Activated T-helper 1 cell treated with Interleukin-2 at 50 U/mL for 16 hours (primary cell): ENCODE measurements at regions not wholly inside any gene's neighbourhood (a gene's known extent, or its start where the extent isn't known, plus 50 kb on each side); places are given as distances from the start of the nearest gene placed in this dataset.
"Not testable (repeated sequence)": the region's sequence is repeated elsewhere in the genome, so short reads cannot be mapped to it uniquely, and the experiment has no call there.

Experiments used
- DNase-seq: peaks from one replicate; pipeline ENCODE4 v3.0.0-alpha.2; 2020; ENCODE audit warnings: low read depth

DNA sequence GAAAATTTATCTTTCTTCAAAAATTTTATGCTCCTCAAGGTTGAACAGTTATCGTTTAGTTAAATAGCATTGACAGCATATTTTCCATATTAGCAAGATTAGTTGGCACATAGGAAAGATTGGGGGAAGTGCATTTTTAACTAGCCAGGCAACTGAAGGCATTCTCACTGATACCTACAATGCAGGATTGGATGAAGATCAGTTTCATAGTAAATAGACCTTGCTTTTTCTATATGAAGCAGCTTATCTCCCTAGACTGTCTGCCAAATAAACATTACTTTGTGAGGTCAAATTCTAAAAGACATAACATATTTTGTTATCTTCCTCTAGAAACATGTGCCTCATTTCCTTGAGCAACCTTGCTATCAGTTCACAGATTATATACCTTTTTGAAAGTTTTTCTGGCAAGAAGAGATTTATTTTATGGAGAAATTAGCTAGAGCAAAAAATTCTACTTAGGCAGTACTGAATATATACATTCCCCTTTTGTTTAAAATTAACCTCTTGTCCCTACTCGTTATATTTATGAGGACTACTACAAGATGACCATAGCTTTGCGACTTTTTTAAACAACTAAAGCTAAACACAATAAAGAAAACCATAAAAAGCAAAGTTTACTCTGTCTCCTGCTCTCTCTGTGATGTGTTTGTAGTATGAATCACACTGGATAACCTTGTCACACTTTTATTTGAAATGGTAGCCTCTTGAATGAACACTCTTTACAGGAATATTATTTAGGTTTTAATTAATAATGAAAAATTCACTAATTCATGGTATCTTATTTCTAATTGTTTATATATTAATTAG lies 654.9 kb upstream of the TBL1XR1 start:
- DNase-seq: no peak

DNA sequence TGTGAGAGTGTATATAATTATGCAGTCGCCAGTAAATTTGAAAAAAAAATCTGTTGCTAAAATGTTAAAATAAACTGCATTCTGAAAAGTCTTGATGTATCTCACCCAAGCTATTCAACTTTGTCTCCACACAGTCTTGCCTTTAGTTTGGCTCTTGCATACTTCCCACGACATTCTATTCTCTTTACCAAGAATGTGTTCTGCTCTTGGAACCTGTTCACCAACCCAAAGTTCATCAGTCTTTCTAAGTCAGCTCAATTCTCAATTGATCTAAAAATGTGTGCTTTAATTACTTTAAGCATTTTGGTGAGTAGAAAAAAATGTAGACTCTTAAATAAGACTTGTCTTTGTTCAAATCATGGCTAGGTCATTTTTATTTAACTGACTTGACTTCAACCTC lies 657.7 kb upstream of the TBL1XR1 start:
- DNase-seq: no peak

DNA sequence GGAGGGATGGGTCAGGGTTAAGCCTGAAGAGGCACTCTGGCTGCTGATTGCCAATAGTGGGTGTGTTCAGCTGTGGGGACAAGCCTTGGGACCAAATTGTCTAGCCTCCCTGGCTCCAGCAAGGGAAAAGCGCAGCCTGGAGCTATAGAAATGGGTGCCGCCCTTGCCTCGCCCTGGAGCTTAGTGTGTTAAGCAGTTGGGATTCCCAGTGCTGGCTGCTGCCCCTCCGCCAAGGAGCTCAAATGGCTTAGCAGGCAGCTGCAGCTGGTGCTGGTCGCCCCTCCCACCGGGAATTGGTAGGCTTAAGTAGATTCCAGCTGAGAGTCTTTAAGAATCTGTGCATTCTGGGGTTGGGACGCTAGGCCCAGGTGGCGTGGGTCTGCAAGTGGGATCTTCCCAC lies 662.9 kb upstream of the TBL1XR1 start:
- no peak for DNase-seq

DNA sequence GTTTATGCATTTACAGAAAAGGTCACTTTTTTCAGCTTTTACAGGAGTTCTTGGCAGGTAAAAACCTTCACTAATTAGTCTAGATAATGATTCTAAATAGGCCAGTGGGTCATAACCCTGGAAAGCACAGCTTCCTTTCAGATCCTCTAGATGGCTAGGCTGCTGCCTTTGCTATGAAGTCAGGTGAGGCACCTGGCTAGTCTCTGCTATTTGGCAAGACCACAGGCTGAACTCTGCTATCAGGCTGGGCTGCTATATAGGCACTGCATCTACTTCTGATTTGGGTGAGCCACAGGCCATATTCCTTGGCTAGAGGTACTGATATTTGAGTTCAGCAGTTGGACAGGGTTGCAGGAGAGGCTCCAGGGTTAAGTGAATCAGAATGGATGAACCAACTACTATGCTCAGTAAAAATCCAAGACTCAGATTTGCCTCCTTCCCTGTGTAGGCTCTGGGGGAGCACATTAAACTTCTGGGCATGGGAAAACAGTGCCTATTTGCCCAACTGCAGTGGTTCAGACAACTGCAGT lies 665.7 kb upstream of the TBL1XR1 start:
- no peak for DNase-seq

DNA sequence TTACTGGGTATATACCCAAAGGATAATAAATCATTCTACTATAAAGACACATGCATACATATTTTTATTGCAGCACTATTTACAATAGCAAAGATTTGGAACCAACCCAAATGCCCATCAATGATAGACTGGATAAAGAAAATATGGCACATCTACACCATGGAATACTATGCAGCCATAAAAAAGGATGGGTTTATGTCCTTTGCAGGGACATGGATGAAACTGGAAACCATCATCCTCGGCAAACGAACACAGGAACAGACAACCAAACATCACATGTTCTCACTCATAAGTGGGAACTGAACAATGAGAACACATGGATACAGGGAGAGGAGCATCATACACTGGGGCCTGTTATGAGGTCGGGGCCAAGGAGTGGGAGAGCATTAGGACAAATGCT lies 665.0 kb upstream of the KCNMB2 start:
- not testable (repeated sequence) for DNase-seq

DNA sequence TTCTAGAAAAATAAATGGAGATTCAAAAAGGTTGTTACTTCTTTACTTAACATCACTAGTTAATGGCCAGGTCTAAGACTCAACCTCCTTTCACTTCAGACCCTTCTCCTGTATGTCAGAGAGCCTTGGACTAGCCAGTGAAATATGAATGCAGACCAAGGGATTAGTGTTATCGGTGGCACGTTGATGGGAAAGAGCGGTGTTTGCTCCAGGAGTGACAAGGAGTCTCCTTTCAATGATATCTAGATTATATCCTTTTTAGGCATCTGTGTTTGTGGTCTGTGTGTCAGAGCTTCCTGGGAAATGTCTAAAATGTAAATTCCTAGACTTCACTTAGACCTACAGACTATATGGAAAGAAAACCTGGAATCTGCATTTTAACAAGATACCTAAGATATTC lies 658.0 kb upstream of the KCNMB2 start:
- DNase-seq: no peak

DNA sequence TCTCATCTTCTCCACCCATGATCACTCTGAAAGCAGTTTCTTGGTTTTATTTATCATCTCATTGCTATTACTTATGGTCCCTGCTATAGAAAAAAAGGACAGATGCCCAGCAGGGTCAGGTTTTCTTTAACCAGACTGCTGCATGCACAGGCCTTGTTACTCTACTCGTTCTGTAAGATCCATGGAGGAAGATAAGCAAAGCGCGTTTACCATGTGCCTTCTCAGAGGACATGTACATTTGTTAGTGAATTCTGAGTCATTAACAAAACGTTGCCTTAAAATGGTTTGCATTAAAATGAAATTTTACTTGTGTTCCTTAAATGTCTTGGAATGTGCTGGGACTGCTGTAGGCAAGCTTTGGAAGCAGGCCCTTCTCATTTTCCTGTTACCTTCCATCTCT lies 657.3 kb upstream of the KCNMB2 start:
- no peak for DNase-seq

DNA sequence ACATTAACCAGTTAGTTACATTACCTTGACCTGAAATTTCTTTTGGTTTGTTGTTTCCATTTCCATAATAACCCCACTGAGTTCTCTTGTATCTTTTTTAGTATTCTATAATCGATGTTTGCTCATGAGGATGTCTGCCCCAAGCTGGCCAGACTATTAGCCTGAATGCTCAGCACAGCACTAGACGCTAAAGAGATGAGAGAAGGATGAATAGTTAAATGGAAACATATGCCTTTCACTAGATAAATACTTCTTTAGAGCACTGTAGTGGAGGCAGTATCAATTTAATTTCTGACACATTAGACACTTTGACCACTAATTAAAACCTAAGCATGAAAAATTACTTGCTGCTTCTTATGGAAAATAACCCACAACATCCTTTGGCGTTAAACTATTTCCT lies 654.9 kb upstream of the KCNMB2 start:
- no peak for DNase-seq

DNA sequence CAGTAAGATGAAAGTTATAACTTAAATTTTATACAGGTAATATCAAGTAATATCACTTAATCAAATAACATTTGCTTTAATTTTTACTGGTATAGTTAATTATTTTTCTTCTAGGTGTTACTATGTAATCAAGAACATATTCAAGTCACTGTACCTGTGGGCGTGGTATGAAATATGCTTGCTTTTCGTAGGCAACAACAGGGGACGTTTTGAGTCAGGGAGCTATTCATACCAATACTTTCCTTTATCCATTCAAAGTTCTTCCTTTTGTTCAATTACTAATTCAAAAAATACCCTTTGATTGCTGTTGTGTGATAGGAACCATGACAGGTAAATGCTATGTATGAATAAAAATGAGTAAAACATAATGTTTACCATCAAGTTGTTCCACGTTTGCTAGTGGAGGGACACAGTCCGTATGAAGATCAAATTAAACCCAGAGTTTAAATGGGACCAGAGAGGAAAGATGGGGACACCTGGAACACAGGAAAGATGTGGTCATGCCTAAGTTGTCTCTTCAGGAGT lies 654.0 kb upstream of the KCNMB2 start:
- DNase-seq: no peak

DNA sequence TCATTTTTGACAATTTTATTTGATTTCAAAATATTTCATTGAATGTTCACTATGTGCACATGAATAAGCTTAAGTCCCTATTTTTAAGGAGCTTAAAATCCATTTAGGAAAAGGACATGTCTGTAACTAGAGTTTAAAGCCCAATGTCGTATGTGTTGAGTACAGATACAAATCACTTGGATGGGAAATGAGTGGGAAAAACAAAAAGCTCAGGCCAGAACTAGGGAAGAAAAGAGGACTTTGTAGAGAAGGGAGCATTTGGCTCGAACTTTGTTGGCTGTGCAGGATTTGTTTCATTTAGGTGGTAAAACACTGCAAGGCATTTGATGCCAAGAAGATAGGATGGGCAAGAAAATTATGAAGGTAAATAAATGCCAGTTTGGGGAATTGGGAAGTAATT lies 653.1 kb upstream of the KCNMB2 start:
- no peak for DNase-seq

DNA sequence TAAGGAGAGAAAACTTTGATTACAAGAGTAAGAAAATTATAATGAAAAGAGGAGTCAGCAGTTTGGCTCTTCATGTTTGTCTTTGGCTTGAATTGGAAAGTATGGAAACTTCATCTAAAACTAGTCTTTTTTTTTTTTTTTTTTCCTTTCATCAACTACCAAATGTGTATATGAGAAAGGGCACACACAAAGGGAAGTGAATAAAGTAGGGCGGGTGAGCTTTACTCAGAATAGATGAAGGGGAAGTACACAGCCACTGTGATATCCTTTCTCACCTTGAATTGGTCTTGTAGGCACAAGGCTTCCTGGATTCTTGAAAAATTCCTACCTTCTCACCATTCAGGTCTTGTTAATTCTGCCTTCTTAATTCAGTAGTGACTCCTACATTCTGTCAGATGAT lies 652.3 kb upstream of the KCNMB2 start:
- no peak for DNase-seq

DNA sequence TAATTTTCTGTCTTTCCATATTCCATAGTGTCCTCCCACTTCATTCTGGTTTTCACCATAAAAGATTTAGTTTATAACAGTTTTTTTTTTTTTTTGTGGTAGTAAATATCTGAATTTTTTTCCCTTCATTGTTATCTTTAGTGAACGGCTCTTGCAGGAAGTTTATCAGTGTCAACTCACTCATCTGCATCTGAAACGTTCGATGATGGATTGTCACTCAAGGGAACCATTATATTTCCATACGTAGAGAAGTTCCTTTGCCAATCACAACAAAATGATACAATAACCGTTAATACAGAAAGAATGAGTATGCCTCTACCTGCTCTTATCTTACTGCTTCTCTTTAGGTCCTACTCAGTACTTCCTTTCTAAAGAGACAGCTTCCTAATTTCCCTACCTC lies 651.2 kb upstream of the KCNMB2 start:
- DNase-seq: no peak

DNA sequence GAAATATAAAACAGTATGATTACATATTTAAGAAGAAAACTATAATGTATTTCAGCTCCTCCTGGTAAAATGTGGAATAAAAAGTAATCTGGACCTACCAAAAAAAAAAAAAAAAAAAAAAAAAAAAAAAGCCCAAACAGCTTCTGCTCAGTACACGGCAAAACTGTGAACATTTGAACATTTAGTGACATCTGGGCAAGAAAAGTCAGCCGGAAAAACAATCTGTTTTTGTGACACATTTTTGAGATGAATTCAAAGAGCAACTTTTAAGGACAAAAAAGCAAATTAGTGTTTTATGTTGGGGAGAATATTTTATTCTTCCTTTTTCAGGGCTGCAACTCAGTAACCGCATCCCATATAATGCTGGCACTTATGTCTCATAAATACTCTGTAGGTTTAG lies 649.7 kb upstream of the KCNMB2 start:
- no peak for DNase-seq

DNA sequence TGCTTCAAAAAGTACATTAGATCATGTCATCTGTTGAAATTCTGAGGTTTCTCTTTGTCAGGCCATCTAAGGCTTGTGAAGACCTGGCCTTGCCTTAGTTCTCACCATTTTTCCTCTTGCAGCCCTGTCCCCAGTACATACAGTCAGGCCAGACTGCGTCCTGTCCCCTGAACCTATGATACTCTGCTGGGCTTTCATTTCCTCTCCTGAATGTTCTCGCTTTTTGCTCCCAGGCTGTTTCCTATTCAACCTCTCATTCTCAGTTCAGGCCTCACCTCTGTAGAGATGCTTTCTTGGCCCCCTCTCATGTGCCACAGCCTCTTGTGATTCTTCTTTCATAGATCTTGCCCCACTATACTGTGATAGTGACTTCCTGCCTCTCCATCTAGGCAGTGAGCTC lies 648.8 kb upstream of the KCNMB2 start:
- no peak for DNase-seq

DNA sequence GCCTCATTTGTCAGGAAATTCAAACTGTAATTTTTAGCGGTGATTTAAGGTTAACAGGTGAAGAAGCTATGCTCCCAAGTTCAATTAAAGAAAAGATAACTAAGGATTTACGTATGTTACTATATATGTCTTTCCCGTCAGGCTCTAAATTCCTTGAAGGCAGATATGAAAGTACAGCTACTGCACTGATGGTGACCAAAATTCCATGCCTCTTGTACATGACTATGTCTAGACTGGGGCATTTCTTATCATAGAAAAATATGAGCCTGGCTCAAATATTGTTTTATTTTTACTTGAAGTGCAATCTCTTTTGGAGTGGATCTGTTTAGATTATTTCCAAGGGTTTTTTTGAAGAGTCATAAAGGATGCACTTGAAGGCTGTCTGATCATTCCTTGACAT lies 647.1 kb upstream of the KCNMB2 start:
- no peak for DNase-seq

DNA sequence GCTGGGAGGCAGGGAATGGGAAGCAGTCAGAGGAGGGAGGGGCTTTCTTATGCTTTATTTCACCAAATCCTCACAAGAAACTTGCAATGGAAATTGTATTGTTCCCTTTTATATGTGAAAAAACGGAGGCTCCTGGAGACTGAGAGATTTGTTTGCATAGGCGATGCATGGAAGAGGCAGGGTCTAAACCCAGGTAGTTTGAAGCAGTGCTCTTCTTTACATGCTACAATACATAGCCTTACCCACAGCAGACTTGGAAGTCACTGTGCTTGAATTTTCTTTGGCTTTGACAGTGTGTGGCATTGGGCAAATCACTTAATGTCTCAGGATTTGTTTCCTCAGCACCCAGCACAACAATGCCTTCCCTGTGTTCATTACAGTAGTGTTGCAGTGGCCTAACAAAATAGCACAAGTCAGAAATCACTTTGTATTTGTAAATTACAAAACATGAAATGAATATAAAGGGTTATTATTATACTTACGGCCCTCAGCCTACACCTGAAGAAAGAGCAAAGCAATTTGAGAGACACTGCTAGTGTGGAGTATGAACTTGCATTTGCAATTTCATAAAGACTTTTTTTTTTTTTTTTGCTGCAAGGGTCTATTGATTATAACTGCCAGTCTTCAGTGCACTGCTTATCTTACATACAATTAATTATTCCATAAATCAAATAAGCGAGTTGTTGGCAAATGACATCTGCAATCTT lies 646.4 kb upstream of the KCNMB2 start:
- DNase-seq: no peak

DNA sequence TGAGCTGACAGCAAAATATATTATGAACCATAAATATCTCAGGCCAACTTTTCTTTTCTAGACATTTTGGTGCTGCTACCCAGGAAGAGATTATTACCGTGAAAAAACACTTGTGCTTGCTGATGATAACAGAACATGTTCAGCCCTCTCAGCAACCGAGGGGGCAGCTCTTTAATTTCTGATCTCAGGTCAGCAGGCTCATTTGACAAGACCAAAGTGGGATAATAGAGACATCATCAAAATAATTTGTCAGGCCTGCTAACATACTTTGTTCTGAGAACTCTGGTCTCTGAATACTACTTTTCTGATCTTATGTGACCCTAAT lies 645.9 kb upstream of the KCNMB2 start:
- DNase-seq: no peak

DNA sequence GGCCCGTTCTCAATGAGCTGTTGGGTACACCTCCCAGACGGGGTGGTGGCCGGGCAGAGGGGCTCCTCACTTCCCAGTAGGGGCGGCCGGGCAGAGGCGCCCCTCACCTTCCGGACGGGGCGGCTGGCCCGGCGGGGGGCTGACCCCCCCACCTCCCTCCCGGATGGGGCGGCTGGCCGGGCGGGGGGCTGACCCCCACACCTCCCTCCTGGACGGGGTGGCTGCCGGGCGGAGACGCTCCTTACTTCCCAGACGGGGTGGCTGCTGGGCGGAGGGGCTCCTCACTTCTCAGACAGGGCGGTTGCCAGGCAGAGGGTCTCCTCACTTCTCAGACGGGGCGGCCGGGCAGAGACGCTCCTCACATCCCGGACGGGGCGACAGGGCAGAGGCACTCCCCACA lies 644.7 kb upstream of the KCNMB2 start:
- not testable (repeated sequence) for DNase-seq

DNA sequence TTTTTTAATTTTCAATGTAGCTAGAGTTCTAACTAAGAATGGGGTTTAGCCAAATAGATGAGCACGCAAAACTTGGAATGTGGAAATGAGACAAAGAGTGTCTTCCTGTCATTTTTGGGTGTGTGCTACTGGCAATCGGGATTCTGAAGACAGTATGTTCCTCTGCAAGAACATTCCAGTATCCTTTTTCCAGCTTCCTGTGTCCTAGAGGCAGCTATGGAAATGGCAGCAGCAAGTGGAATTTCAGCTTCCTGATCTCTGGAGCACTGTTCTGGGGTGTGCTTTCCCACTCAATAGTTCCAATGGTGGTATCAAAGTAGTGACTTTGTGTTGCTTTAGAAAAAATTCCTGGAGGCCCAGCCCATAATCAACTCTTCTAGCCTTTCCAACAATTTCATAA lies 642.9 kb upstream of the KCNMB2 start:
- no peak for DNase-seq

DNA sequence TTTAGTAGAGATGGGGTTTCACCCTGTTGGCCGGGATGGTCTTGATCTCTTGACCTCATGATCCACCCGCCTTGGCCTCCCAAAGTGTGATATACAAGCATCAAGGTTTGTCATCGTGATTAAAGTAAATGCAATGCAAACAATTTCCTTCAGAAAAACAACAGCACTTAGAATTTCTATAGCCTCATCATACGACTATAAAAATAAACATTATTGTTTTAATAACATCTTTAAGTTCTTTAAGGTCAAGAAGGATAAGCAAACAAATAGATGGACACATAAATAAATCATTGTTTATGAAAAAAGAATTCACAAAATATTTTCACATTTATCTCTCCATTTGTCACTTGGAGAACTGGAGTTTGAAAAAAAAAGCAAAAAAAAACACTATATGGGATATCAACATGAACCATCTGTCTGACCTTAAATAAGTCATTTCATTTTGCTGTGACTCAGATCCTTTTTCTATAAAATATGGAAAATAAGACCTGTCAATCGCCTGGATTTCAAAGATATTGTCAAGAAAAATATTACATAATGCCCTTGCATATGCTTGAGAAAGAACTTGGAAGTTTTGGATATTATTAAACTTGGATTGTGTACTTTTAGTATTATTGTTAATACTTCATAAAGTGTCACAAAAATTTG lies 642.0 kb upstream of the KCNMB2 start:
- no peak for DNase-seq

DNA sequence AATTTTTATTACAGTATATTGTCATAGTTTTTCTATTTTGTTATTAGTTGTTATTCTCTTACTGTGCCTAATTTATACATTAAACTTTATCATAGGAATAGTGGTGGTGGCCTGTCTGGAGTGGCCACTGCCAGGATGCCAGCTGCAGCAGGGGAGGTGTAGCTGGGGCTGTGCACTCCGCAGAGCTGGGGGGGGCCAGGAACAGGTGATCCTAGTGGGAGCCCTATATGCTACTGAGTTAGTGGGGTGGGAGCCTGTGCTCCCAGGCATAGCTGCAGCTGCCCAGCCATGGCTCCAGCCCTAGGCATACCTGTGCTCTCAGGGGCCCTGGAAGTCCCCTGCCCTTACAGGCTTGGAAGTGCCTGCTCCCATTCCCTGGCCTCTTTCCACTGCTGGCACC lies 638.1 kb upstream of the KCNMB2 start:
- DNase-seq: no peak

DNA sequence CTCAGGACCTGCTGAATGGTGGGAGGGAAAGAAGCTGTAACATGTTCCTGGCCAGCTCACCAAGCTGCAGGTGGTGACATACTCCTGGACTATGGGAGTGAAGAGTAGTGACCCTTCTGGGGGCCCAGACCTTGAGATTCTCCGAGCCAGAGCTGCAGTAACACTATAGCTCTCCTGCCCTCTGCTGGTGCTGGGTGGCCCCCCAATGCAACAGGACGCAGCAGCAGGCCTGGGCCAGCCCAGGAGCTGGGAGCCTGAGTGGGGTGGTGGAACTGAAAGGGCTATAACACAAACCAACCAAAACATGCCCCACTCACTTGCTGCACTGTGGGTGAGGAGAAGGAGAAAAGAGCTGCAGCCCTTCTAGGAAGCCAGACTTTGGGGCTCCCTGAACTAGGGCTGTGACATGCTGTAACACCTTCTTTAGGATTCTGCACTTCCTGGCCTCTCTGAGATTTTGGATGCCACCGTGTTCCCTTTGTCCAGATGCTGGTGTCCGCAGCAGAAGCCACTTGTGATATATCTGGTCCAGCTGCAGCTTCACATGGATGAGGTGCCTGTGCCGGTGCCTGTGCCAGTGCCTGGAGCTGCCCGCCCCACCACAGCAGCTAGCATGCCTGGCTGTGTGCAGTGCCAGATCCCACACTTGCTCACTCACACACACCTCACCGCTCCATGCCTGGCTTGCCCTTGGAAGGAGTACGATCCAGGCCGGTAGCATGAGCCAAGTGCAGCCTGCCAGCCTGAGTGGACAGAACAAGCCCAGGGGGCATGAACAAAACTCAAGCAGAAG lies 636.8 kb upstream of the KCNMB2 start:
- DNase-seq: no peak
